ENCODE measurements at regions not wholly inside any gene's neighbourhood (a gene's known extent, or its start where the extent isn't known, plus 50 kb on each side); places are given as distances from the start of the nearest gene placed in this dataset.
A peak's percentile ranks its signal among the peaks of the same experiment; 100 is the strongest.

DNA sequence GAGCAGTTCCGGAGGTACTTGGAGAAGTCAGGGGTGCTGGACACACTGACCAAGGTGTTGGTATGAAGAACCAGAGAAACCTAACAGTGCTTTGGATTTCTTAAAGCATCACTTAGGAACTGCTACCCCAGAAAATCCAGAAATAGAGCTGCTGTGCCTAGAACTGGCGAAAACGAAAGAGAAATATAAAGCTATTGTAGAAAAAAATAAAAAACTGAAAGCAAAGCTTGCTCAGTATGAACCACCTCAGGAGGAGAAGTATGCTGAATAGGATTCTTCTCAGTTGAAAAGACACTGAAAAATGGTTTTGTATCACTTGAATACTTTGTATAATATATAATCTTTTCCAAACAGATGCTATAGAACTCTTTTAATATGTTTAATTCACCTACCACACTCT, 106.3 kb upstream of the PMFBP1 start:
- DNase-seq (ENCODE audit: low spot score) = no peak

DNA sequence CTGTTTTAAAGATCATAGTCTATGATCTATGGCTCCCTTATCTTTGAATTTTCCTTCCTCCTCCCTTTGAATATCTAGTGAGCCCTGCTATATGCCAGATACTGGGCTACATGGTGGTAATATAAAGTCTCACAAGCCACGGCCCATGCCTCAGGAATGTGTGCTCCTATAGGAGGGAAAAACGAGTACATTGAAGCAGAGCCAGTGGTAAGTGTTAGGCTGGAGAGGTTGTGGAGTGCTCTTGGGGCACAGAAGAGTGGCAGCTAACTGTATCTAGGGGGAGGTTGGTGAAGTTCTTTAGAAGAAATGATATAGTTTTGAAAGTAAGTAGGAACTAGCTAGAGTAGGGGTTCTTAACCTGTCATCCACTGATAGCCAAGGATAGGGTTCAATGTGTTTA, 105.8 kb upstream of the PMFBP1 start:
- no peak for DNase-seq (ENCODE audit: low spot score)

DNA sequence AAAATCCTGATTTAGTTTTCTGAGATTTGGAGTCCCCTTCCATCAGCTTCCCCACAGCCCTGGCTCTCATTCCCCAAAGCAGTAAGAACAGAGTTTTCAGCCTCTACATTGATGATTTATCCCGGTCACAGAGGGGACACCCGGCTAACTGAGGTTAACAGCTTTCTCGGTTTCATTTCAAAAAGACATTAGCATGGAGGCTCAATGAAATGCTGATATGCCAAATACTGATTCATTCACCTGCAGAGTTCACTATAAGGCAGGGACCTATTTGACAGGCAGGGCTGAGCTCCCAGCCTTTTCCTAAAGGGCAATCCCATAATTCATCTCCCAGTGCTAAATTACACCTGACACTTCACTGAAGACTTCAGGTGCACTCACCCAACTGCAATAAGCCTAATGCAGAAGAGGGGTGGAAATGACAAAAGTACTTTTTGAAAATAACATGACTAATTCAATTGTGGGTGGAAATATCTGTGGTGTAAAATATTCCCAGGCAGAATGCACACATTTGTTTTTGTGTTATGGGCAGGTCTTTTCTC, 99.8 kb upstream of the PMFBP1 start:
- no peak for DNase-seq (ENCODE audit: low spot score)

DNA sequence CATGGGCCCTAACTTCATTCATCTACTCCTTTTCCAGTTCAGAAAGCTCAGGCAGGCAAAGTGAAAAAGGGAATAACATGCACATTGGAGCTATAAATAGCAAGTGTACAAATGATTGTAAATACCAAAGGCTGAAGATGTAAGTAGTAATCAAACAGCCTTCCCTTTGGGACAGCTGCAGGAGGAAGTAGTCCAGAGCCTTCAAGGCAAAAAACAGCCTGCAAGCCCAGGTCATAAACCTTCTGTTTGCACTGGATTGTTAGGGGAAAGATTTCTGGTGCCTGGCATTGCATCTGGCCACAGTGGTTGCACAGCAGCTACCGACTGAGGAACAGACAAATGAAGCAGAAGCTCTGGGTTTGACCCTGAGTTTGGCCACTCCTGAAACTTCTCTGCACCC, 98.6 kb upstream of the PMFBP1 start:
- no peak for DNase-seq (ENCODE audit: low spot score)

DNA sequence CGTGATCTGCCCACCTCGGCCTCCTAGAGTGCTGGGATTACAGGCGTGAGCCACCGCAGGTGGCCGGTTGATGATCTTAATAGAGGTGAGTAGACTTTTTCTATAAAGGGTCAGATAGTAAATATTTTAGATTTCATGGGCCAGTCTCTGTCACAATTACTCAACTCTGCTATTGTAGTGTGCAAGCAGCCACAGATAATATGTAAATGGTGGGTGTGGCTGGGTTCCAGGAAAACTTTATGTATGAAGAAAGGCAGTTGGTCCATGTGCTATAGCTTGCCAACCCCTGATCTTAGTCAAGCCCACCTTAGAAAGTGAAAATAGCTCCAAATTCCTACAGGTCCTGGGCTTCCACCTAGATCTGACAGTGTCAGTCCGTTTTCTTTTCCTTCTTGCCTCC, 94.9 kb upstream of the PMFBP1 start:
- no peak for DNase-seq (ENCODE audit: low spot score)

DNA sequence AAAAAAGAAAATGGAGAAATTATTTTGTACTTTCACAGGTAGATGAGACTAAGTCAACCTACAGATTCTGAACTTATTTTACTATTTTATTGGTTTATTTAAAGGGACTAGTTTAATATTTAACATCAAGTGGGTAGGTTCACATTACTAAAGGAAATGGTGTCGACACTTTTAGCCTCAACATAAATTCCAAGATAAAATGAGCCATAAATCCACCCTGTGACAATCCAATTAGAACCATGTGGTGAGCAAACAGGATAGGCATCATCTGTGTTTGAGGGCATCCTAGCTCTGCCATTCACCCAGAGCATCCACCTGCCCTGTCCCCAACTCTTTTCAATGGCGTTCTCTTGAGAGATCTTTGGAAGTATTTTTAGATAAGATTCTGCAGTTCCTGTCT, 92.8 kb upstream of the PMFBP1 start:
- no peak for DNase-seq (ENCODE audit: low spot score)

DNA sequence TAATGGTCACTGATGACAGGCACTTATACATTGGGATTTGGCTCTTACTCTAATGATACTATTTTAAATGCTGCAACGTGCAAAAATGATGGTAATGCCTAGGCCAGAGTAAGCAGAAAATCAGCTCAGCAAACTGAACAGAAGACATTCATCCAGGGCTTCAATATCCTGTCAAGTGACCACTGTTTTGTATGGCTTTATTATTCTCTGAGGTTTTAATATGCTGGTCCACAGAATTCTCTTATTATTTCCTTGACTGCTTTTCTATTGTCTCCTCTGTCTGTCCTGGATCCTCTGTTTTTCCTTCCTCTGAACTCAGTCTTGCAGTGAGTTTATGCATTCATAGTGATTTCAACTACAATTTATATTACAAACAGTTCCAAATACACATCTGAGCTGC, 90.8 kb upstream of the PMFBP1 start:
- DNase-seq (ENCODE audit: low spot score) = no peak

DNA sequence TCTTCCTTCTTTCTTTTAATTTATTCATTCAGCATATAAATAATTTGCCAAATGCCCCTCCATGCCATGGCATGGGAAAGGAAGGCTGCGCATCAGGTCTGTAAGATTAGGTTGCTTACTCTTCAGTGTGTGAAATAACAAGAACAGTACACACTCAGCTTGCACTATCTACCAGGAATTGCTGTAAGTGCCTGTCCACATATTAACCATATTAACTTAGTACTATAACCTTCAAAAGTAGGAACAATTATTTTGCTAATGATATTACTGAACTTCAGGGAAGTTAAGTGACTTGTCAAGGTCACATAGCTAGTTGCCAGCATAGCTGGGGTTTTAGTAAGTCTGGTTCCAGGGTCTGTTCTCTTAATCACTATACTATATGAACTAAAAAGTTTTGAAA, 89.2 kb upstream of the PMFBP1 start:
- DNase-seq (ENCODE audit: low spot score) = no peak

DNA sequence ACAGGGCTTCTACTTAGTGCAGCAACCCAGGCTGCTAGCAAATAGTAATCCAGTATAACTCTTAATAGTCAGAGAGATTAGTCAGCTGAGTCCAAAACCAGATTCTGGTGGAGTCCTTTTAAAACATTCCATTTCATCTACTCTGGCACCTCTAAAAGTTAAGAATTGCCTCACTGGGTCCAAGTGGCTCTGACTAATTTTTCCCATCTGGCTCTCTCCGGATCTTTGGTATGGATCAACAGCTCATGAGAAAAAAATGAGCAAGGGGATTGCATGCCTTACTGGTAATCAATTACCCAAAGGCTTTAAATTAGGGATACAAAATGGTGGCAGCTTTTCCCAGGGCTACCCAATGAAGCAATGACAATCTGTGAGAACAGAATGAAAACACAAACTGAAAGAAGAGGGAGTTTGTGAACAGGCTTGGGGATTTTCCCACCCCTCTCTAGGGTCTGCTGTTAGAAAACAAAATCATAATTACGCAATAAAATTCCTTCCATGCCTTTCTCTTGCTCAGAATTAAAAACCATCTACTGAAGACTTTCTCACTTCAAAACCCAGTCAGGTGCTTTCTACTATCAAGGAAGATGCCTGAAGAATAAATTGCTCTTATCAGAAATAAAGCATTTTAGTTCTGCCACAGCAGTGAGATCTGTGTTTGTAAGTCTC, 84.6 kb upstream of the PMFBP1 start:
- DNase-seq (ENCODE audit: low spot score) = no peak

DNA sequence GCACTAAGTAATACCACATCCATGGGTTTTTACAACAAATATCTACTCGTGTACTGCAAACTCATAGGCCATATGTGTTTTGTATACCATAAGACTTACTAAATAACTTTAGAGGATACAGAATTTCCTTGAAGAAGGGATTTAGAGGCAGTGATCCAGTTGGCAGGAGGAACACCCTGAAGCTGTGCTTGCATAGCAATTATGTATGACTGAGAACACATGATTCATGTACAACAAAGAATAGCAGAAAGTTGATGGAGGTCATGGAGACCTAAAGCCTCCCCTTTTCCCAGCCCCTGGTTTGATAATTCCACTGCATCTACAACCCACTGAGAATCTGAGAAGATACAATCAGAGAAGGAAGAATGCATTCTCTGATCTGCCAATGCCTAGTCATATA, 83.8 kb upstream of the PMFBP1 start:
- DNase-seq (ENCODE audit: low spot score) = no peak

DNA sequence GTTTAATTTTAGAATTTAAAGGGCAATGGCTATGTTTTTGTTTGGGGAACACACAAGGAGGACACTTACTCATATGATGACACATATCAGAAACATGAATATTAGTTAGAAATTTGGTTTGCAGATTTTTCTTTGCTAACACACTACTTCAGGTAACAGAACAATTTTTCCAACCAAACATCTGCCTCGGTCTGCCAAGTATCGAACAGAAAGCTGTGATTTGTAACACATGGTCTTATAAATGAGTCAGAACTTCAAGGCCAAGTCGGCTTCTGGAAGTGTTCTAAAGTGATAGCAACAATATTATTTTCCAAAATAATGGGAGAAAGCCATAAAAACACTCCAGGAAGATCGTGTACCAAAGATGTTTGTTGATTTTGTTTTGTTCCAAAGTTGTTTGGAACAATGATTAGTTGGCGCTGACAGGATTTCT, 75.9 kb upstream of the PMFBP1 start:
- DNase-seq (ENCODE audit: low spot score) = no peak

DNA sequence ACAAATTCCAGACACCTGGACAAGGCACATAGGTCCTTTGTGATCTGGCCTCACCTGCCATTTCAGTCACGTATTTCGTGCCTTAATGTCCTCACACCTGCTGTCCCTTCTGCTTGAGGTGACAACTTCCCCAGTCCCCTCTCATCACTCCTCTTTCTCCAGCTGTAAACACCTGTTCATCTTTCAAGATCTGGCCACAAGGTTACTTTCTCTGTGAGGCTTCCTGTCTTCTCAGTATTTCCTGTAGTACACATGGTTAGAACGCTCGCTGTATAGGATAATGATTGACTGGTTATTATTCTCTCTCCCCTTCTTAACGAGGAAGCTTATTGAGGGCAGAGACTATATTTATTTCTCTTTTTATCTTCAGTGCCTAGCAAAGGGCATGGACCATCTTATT, 74.5 kb upstream of the PMFBP1 start:
- peak; percentile 16 for DNase-seq (ENCODE audit: low spot score)

DNA sequence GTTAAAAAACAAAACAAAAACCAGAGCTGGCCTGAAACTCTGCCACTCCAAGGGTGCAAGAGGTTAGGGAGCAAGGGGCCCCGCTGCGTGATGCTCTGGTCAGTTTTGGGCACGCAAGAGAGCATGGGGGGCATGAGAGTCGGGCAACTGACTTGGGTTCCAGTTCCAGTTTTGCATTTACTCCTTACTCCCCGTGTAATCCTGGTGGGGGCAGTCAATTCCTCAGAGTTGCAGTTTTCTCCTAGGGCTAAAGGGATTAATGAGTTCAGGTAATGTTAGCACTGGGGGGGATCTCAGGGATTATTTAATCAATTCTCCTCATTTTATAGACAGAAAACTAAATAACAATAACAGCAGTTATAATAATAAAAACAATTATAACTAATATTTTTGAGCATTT, 72.9 kb upstream of the PMFBP1 start:
- no peak for DNase-seq (ENCODE audit: low spot score)

DNA sequence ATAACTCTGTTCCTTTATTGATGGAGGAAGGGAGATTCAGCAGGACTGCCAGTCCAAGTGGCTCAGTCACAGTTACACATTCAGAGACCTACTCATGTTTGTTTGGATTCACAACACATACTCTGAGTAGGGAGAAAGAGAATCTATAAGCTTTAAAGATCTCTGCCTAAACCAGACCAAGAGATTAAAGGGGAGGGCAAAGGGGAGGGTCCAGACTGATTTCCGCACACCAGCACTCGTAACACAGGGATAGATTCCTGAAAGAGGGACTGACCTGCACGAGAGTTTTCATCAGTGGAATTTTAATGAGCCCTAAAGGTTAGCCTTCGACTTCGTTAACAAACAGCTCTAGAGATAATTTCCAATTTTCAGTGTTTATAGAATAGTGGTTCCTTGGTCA, 71.7 kb upstream of the PMFBP1 start:
- DNase-seq (ENCODE audit: low spot score) = no peak

DNA sequence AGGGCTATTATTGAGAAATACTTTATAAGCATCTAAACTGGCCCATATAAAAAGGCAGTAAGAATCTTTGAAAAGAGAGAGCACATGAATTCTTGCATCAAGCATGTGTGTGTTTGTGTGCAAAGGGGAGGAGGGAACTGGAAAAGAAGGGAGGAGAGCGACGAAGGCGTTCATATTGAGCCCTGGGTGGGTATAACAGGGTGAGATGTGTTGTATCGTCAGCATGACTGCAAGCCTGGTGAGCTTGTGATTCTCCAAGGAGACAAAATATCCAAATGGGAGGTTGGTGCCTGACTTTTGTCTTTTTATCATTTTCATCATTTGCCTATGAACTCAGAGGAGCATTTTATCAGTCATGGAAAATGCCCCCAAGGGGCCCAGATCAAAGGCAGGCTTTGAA, 70.8 kb upstream of the PMFBP1 start:
- no peak for DNase-seq (ENCODE audit: low spot score)

DNA sequence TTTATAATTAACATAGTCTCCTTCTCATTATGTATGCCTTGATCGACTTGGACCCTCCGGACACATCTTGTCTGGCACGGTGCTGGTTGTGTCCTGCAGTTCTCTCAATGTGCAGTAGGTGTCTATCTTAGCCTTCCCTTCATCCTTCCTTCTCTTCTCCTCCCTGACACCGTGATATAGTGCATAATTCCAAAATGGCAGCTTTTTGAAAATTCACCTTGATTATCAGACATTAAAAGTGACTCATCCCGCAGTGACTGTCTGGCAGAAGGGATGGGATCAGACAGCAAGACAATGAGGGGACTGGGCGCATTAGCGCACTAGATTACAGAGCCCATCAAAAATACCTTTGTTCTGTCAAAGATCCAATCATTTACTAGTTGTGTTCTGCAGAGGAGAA, 70.0 kb upstream of the PMFBP1 start:
- peak; percentile 74 for DNase-seq (ENCODE audit: low spot score)

DNA sequence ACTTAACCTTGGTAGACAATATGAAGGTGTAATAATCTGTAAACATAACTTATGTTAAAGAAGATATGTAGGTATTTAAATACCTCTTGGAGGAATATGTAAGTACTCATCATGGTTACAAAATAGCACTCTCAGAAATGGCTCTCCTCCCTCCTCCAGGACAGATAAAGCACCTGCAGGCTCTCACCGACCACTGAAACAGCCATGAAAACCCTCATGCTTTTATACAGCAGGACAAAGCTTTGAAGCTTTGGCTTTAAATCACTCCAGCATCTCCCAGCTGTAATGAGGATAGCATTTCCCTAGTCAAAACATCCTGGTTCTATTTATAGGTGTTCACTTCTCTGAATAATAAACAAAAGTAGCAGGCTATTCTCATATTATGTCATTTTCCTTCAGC, 69.1 kb upstream of the PMFBP1 start:
- no peak for DNase-seq (ENCODE audit: low spot score)

DNA sequence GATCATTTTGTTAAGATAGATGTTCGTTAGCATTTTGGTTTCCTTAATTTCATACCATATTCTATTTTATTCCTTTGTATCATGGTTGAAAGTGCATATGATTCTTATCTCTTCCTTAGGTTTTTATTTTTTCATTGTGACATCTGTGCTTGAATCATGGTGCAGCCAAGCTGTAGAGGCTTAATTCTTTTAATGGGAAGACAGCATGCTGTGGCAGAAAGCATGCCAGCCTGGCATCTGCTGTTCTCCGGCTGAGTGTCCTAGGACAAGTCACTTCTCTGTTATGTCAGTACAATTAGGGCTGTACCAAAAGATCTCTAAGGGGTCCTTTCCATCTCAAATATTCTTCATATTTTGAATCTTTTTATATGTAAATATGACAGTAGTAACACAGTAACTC, 68.5 kb upstream of the PMFBP1 start:
- no peak for DNase-seq (ENCODE audit: low spot score)

DNA sequence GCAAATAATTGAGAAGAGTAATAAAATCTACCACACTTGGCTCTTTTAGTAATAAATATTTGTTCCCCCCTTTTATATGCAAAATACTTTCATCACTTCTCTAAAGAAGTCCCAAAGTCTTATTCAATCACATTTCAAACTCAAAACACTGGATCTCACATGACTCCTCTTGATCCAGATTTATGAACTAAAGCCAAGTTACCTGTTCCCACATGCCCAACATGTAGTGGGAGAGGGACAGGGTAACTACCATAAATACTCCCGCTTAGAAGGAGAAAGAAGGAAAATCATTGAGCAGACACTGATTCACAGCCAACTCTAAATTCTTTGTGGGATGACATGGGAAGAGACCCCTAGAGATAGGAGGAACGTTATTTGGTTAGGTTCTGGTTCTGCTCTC, 64.9 kb upstream of the PMFBP1 start:
- no peak for DNase-seq (ENCODE audit: low spot score)

DNA sequence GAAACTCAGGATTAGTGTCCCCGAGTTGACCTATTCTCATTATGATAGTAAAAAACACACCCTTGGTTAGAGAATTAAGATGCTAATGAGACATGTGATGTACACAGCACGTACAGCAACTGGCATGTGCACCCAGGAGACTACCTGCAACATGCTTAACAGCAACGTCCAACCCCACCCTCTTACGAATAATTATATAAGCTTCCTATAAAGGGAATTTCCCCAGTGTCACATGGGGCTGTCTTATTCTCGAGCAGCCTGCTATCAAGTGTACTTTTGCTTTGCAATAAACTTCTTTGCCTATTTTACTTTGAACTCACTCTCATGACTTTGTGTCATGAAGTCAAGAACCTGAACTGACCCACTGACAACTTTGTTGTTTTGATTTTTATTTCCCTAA, 62.4 kb upstream of the PMFBP1 start:
- no peak for DNase-seq (ENCODE audit: low spot score)

DNA sequence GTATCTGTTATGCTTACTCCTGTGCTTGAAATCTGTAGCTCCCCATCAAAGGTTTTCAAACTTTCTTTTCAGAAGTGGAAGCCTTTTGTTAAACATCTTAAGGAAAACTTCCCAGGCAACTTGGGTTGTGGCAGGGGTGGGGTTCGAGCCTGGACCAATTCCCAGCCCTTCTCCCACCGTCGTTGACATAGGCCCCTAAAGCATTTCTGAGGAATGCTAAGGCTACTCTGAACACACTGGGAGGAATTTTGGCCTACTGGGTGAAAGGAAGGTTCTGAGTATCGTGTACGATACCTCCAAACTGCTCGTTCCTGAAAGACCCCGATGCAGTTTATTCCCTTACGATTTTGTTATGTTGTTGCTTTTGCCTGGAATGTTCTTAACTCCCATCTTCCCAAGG, 56.1 kb upstream of the PMFBP1 start:
- no peak for DNase-seq (ENCODE audit: low spot score)

DNA sequence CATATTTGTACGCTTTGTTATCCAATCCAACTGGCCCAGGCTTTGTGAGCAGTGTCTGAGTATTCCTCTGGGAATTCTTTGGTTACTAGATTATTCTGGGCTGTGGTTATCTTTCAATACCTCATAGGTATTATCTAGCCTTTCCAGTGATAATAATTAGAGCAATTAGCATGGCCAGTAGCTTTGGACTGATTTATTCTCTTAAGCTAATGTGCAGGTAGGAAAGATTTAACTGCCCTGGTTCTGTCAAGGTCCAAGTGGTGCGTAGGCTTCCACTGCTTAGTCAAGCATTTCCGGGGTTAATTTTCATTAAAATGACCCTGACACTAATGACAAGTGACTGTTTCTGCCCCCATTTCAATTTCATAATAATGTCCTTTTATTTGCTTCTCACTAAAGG, 54.2 kb upstream of the PMFBP1 start:
- DNase-seq (ENCODE audit: low spot score) = no peak

DNA sequence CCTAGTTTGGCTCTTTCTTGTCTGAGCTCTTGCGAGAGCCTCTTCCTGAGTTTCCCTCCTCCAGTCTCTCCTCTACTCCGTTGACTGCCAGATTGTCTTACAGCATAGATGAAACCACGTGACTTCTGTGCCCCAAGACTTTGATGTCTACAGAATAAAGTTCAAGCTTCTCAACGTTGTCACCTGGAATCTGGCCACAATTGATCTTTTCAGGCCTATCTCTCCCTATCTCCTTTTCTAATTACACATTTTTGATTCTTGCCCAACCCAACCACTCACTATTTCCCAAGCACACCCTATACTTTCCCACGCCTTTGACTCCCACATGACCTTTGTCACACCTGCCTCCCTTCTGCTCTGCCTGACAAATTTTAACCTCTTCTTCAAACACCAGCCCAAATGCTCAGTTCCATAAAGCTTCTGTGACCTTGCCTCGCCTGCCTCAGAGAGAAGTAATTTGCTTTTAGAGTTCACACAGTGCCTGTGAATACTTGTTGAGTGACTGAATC, 52.4 kb upstream of the PMFBP1 start:
- no peak for DNase-seq (ENCODE audit: low spot score)

DNA sequence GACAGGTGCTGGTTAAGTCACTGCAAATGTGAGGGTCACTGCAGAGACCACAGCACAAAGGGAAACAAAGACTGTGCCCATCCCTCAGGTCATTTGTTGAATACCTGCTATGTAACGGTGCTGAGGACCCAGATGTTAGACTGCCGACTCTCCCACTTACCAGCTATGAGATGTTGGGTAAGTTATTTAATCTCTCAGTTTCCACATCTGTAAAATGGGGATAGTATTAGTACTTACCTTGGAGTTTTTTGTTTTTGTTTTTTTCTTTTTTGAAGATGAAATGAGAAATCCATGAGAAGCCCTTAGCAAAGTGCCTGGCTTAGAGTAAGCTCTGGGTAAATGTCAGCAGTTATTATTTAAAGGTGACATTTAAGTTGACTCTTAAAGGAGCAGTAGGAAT, 50.5 kb upstream of the PMFBP1 start:
- DNase-seq (ENCODE audit: low spot score) = no peak
